ENCODE measurements at regions not wholly inside any gene's neighbourhood (a gene's known extent, or its start where the extent isn't known, plus 50 kb on each side); places are given as distances from the start of the nearest gene placed in this dataset.

DNA sequence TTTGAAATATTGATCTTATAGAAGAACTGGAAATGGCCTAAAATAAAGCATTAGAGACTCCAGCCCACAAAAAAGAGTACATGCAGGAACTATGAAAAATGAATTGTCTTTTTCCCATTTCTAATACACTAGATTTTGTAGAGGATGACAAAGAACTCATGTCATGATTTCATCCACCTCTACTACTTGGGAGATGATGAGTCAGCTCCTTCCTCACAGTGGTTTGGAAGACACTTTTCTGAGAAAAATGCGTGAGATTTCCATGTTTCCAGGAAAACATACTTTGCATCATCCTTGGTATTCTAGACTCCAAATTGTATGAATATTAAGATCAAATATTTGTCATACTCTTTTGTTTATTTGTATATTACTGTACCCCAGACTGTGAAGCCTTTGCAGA is 500.5 kb downstream of the FAM181B start:
- no peak overlapping the region for H2BK15ac ChIP-seq (ENCODE audit: low read depth, poor library complexity, severe bottlenecking)
- no peak overlapping the region for H3K14ac ChIP-seq (ENCODE audit: low read length in 2 of 2)
- no peak overlapping the region for H3K4me2 ChIP-seq (ENCODE audit: low read length, poor library complexity, severe bottlenecking)
- no peak overlapping the region for H3K23ac ChIP-seq (ENCODE audit: low read length in 2 of 2)
- no peaks in the 10 kb centered on the region for H3K36me3 ChIP-seq (ENCODE audit: control insufficient read depth in 1 of 2, insufficient read depth in 2 of 2, low read depth in 1 of 2, low read length in 2 of 2)
- H4K91ac ChIP-seq (ENCODE audit: low read length): no peak overlapping the region
- H2BK120ac ChIP-seq (ENCODE audit: low read depth, low read length): no peak overlapping the region
- no peaks in the 10 kb centered on the region for H3K79me1 ChIP-seq (replicated peaks; ENCODE audit: low read length, poor library complexity, severe bottlenecking)
- H2AFZ ChIP-seq (ENCODE audit: low read depth, low read length): no peak overlapping the region
- H3K27me3 ChIP-seq (ENCODE audit: control insufficient read depth in 1 of 2, insufficient read depth in 1 of 2, low read length in 2 of 2): no peaks in the 10 kb centered on the region
- H4K8ac ChIP-seq (ENCODE audit: low read length): no peak overlapping the region
- no peak overlapping the region for H3K9ac ChIP-seq (ENCODE audit: low read length)
- no peak for DNase-seq
- no peak overlapping the region for H2BK5ac ChIP-seq (ENCODE audit: low read depth, low read length, poor library complexity, severe bottlenecking)
- H2AK5ac ChIP-seq (ENCODE audit: low read length, severe bottlenecking): no peak overlapping the region
- H3K27ac ChIP-seq (ENCODE audit: low read length, poor library complexity, severe bottlenecking): no peak overlapping the region
- H3K4ac ChIP-seq (ENCODE audit: low read depth in 1 of 2, low read length in 2 of 2): no peak overlapping the region
- H2BK12ac ChIP-seq (ENCODE audit: low read length in 2 of 2): no peak overlapping the region
- H3K9me3 ChIP-seq (ENCODE audit: control insufficient read depth, low read length): peaks cover 3% of the 10 kb centered on the region
- no peaks in the 10 kb centered on the region for H3K4me1 ChIP-seq (ENCODE audit: control insufficient read depth, insufficient read depth, low read depth, low read length)
- H3K4me3 ChIP-seq (ENCODE audit: insufficient read depth in 1 of 2, low read depth in 1 of 2, low read length in 2 of 2): no peak overlapping the region
- no peak overlapping the region for H3K18ac ChIP-seq (ENCODE audit: low read depth in 1 of 2, low read length in 2 of 2)
- WGBS: no CpG with 5 or more reads among the region's 1 CpG

DNA sequence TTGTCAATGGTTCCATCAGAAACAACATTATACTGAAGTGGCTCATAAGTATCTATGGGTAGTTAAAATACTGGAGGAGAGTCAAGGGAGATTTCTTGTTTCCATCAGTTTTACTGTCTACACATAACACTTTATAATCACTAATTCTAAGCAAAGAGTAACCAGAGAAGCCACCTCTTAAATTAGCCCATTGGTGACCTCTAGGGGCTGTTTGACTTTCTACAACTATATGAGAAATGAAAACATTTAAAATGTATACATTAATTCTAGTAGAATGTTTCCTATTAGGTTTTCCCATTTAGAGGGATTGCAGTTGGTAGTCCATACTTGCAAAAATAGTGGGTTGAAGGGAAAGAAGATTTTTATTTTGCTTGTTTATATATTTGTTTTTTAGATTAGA is 504.3 kb downstream of the FAM181B start:
- Histone ChIP-seq H3K14ac (ENCODE audit: low read length in 2 of 2) (no peak overlapping the region), H3K79me1 (replicated peaks; ENCODE audit: low read length, poor library complexity, severe bottlenecking) (no peaks in the 10 kb centered on the region), H3K4me3 (ENCODE audit: insufficient read depth in 1 of 2, low read depth in 1 of 2, low read length in 2 of 2) (no peak overlapping the region), H3K4ac (ENCODE audit: low read depth in 1 of 2, low read length in 2 of 2) (no peak overlapping the region), H2BK12ac (ENCODE audit: low read length in 2 of 2) (no peak overlapping the region), H2BK120ac (ENCODE audit: low read depth, low read length) (no peak overlapping the region), H3K9ac (ENCODE audit: low read length) (no peak overlapping the region), H4K91ac (ENCODE audit: low read length) (no peak overlapping the region), H2AK5ac (ENCODE audit: low read length, severe bottlenecking) (no peak overlapping the region), H3K4me2 (ENCODE audit: low read length, poor library complexity, severe bottlenecking) (no peak overlapping the region), H3K27me3 (ENCODE audit: control insufficient read depth in 1 of 2, insufficient read depth in 1 of 2, low read length in 2 of 2) (no peaks in the 10 kb centered on the region), H4K8ac (ENCODE audit: low read length) (no peak overlapping the region), H3K18ac (ENCODE audit: low read depth in 1 of 2, low read length in 2 of 2) (no peak overlapping the region), H3K9me3 (ENCODE audit: control insufficient read depth, low read length) (peaks cover 1% of the 10 kb centered on the region), H2BK15ac (ENCODE audit: low read depth, poor library complexity, severe bottlenecking) (no peak overlapping the region), H3K36me3 (ENCODE audit: control insufficient read depth in 1 of 2, insufficient read depth in 2 of 2, low read depth in 1 of 2, low read length in 2 of 2) (no peaks in the 10 kb centered on the region), H2BK5ac (ENCODE audit: low read depth, low read length, poor library complexity, severe bottlenecking) (no peak overlapping the region), H2AFZ (ENCODE audit: low read depth, low read length) (no peak overlapping the region), H3K4me1 (ENCODE audit: control insufficient read depth, insufficient read depth, low read depth, low read length) (no peaks in the 10 kb centered on the region), H3K27ac (ENCODE audit: low read length, poor library complexity, severe bottlenecking) (no peak overlapping the region), H3K23ac (ENCODE audit: low read length in 2 of 2) (no peak overlapping the region)
- peak; percentile 3 for DNase-seq

DNA sequence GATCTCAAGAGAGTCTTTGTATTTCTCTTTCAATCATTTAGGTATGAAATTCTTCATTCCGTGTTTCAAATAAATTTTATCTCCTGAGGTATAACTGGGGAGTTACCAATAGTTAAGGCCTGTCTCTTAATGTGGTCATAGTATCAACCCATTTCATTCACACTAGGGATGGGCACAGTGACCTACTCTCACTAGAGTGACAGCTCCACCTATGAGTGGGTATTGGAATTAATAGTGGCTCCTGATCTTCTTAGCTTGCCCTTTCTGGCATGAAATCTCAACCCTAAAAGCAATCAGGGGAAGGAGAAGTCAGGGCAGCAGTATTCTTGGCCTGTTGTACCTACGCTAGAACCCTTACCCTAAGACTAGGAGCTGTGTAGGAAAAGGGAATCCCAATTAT is 507.7 kb downstream of the FAM181B start:
- Histone ChIP-seq H2AFZ (ENCODE audit: low read depth, low read length) (no peak overlapping the region), H3K27ac (ENCODE audit: low read length, poor library complexity, severe bottlenecking) (no peak overlapping the region), H2BK15ac (ENCODE audit: low read depth, poor library complexity, severe bottlenecking) (no peak overlapping the region), H3K27me3 (ENCODE audit: control insufficient read depth in 1 of 2, insufficient read depth in 1 of 2, low read length in 2 of 2) (no peaks in the 10 kb centered on the region), H3K4ac (ENCODE audit: low read depth in 1 of 2, low read length in 2 of 2) (no peak overlapping the region), H3K4me3 (ENCODE audit: insufficient read depth in 1 of 2, low read depth in 1 of 2, low read length in 2 of 2) (no peak overlapping the region), H2BK5ac (ENCODE audit: low read depth, low read length, poor library complexity, severe bottlenecking) (no peak overlapping the region), H4K91ac (ENCODE audit: low read length) (no peak overlapping the region), H3K23ac (ENCODE audit: low read length in 2 of 2) (no peak overlapping the region), H3K4me2 (ENCODE audit: low read length, poor library complexity, severe bottlenecking) (no peak overlapping the region), H2BK120ac (ENCODE audit: low read depth, low read length) (no peak overlapping the region), H2BK12ac (ENCODE audit: low read length in 2 of 2) (no peak overlapping the region), H3K36me3 (ENCODE audit: control insufficient read depth in 1 of 2, insufficient read depth in 2 of 2, low read depth in 1 of 2, low read length in 2 of 2) (no peaks in the 10 kb centered on the region), H3K18ac (ENCODE audit: low read depth in 1 of 2, low read length in 2 of 2) (no peak overlapping the region), H3K79me1 (replicated peaks; ENCODE audit: low read length, poor library complexity, severe bottlenecking) (no peaks in the 10 kb centered on the region), H2AK5ac (ENCODE audit: low read length, severe bottlenecking) (no peak overlapping the region), H3K9me3 (ENCODE audit: control insufficient read depth, low read length) (peaks cover 5% of the 10 kb centered on the region), H3K4me1 (ENCODE audit: control insufficient read depth, insufficient read depth, low read depth, low read length) (no peaks in the 10 kb centered on the region), H4K8ac (ENCODE audit: low read length) (no peak overlapping the region), H3K14ac (ENCODE audit: low read length in 2 of 2) (no peak overlapping the region), H3K9ac (ENCODE audit: low read length) (no peak overlapping the region)
- DNase-seq: no peak
- WGBS: no CpG with 5 or more reads among the region's 2 CpGs

DNA sequence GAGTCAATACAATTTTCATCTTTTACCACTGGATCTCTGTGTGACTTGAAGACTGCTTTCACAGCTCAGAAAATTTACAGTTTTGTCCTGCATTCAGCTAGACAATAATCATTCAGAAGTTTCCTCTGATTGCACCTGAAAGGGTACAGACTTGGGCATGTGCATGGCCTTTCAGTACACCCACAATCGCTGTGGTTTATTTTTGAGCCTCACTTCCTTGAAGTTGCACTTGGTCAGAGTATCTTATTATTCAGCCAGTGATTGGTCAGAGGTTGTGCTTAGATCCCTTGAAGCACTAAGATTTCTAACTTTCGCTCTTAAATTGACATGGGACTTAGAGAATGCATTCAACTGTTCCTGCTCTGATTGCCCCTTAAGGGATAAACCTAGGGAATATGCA is 508.2 kb downstream of the FAM181B start:
- Histone ChIP-seq H3K18ac (ENCODE audit: low read depth in 1 of 2, low read length in 2 of 2) (no peak overlapping the region), H3K9me3 (ENCODE audit: control insufficient read depth, low read length) (peaks cover 5% of the 10 kb centered on the region), H3K36me3 (ENCODE audit: control insufficient read depth in 1 of 2, insufficient read depth in 2 of 2, low read depth in 1 of 2, low read length in 2 of 2) (no peaks in the 10 kb centered on the region), H3K27me3 (ENCODE audit: control insufficient read depth in 1 of 2, insufficient read depth in 1 of 2, low read length in 2 of 2) (no peaks in the 10 kb centered on the region), H2AK5ac (ENCODE audit: low read length, severe bottlenecking) (no peak overlapping the region), H2AFZ (ENCODE audit: low read depth, low read length) (no peak overlapping the region), H3K9ac (ENCODE audit: low read length) (no peak overlapping the region), H3K14ac (ENCODE audit: low read length in 2 of 2) (no peak overlapping the region), H4K91ac (ENCODE audit: low read length) (no peak overlapping the region), H4K8ac (ENCODE audit: low read length) (no peak overlapping the region), H2BK12ac (ENCODE audit: low read length in 2 of 2) (no peak overlapping the region), H3K23ac (ENCODE audit: low read length in 2 of 2) (no peak overlapping the region), H3K4ac (ENCODE audit: low read depth in 1 of 2, low read length in 2 of 2) (no peak overlapping the region), H3K4me2 (ENCODE audit: low read length, poor library complexity, severe bottlenecking) (no peak overlapping the region), H3K27ac (ENCODE audit: low read length, poor library complexity, severe bottlenecking) (no peak overlapping the region), H3K4me3 (ENCODE audit: insufficient read depth in 1 of 2, low read depth in 1 of 2, low read length in 2 of 2) (no peak overlapping the region), H2BK5ac (ENCODE audit: low read depth, low read length, poor library complexity, severe bottlenecking) (no peak overlapping the region), H3K4me1 (ENCODE audit: control insufficient read depth, insufficient read depth, low read depth, low read length) (no peaks in the 10 kb centered on the region), H2BK120ac (ENCODE audit: low read depth, low read length) (no peak overlapping the region), H2BK15ac (ENCODE audit: low read depth, poor library complexity, severe bottlenecking) (no peak overlapping the region), H3K79me1 (replicated peaks; ENCODE audit: low read length, poor library complexity, severe bottlenecking) (no peaks in the 10 kb centered on the region)
- no peak for DNase-seq
- 85% methylated on average over 2 of the region's 2 CpGs for WGBS
